ENCODE measurements at regions not wholly inside any gene's neighbourhood (a gene's known extent, or its start where the extent isn't known, plus 50 kb on each side); places are given as distances from the start of the nearest gene placed in this dataset.

- TF ChIP-seq EZH2phosphoT487 (IDR thresholded peaks at IDR 0.05; ENCODE audit: insufficient read depth, low read depth) (no peak), EZH2 (IDR thresholded peaks at IDR 0.05; ENCODE audit: insufficient read depth, poor library complexity, severe bottlenecking) (no peak)
Measured at GRCh38 chr17:69900829-69901228, 174.2 kb upstream of the KCNJ16 start.

Measured in GM23248 (cell line).